ENCODE measurements at regions not wholly inside any gene's neighbourhood (a gene's known extent, or its start where the extent isn't known, plus 50 kb on each side); places are given as distances from the start of the nearest gene placed in this dataset.

- Histone ChIP-seq H3K4me3 (ENCODE audit: low read length in 3 of 3) (no peak overlapping the region), H3K9me3 (ENCODE audit: control insufficient read depth in 3 of 3, low read length in 3 of 3) (no peaks in the 10 kb centered on the region), H3K27ac (ENCODE audit: low read depth, low read length) (no peak overlapping the region), H3K27me3 (ENCODE audit: control insufficient read depth in 3 of 3, insufficient read depth in 3 of 3, low read length in 3 of 3) (no peaks in the 10 kb centered on the region), H3K9ac (ENCODE audit: low read depth in 1 of 3, low read length in 3 of 3) (no peak overlapping the region), H3K36me3 (ENCODE audit: control insufficient read depth in 3 of 3, insufficient read depth in 3 of 3, low read length in 3 of 3) (no peaks in the 10 kb centered on the region), H3K4me1 (ENCODE audit: control insufficient read depth in 3 of 3, insufficient read depth in 3 of 3, low read length in 3 of 3) (peaks cover 0 to 4% (median 0%) of the 10 kb centered on the region in 3 donors)
These were observed 151.0 kb upstream of the AHR start for GRCh38 chr7:17147409-17147808.

GRCh38 chr7:17150018-17150417 lies 148.4 kb upstream of the AHR start:
- Histone ChIP-seq H3K4me3 (ENCODE audit: low read length in 3 of 3) (no peak overlapping the region), H3K4me1 (ENCODE audit: control insufficient read depth in 3 of 3, insufficient read depth in 3 of 3, low read length in 3 of 3) (no peaks in the 10 kb centered on the region), H3K27me3 (ENCODE audit: control insufficient read depth in 3 of 3, insufficient read depth in 3 of 3, low read length in 3 of 3) (no peaks in the 10 kb centered on the region), H3K9me3 (ENCODE audit: control insufficient read depth in 3 of 3, low read length in 3 of 3) (no peaks in the 10 kb centered on the region), H3K27ac (ENCODE audit: low read depth, low read length) (no peak overlapping the region), H3K36me3 (ENCODE audit: control insufficient read depth in 3 of 3, insufficient read depth in 3 of 3, low read length in 3 of 3) (no peaks in the 10 kb centered on the region), H3K9ac (ENCODE audit: low read depth in 1 of 3, low read length in 3 of 3) (no peak overlapping the region)

GRCh38 chr7:17152721-17153120 lies 145.7 kb upstream of the AHR start:
- Histone ChIP-seq H3K27ac (ENCODE audit: low read depth, low read length) (no peak overlapping the region), H3K4me3 (ENCODE audit: low read length in 3 of 3) (no peak overlapping the region), H3K9ac (ENCODE audit: low read depth in 1 of 3, low read length in 3 of 3) (no peak overlapping the region), H3K36me3 (ENCODE audit: control insufficient read depth in 3 of 3, insufficient read depth in 3 of 3, low read length in 3 of 3) (no peaks in the 10 kb centered on the region), H3K4me1 (ENCODE audit: control insufficient read depth in 3 of 3, insufficient read depth in 3 of 3, low read length in 3 of 3) (no peaks in the 10 kb centered on the region), H3K27me3 (ENCODE audit: control insufficient read depth in 3 of 3, insufficient read depth in 3 of 3, low read length in 3 of 3) (no peaks in the 10 kb centered on the region), H3K9me3 (ENCODE audit: control insufficient read depth in 3 of 3, low read length in 3 of 3) (no peaks in the 10 kb centered on the region)

- no peak overlapping the region for H3K27ac ChIP-seq (ENCODE audit: low read depth, low read length)
- no peak overlapping the region for H3K4me3 ChIP-seq (ENCODE audit: low read length in 3 of 3)
These were observed 144.9 kb upstream of the AHR start for GRCh38 chr7:17153536-17153935.

DNA sequence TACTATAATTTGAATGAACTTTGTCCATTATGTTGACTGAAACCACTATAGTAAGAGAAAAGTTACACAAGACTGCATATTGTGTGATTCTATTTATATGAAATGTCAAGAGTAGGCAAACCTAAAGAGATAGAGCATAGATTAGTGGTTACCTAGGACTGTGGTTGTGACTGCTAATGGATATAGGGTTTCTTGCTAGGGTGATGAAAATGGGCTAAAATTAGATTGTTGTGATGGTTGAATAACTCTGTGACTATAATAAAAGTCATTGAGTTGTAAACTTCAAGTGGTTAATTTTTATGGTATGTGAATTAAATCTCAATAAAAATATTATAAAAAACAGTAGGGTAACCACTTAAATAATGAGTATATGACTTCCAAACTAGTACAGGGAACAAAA lies 142.9 kb upstream of the AHR start:
- H3K27me3 ChIP-seq (ENCODE audit: control insufficient read depth in 3 of 3, insufficient read depth in 3 of 3, low read length in 3 of 3): no peaks in the 10 kb centered on the region

More at GRCh38 chr7:17153536-17153935, 144.9 kb upstream of the AHR start:
- Histone ChIP-seq H3K9ac (ENCODE audit: low read depth in 1 of 3, low read length in 3 of 3) (no peak overlapping the region), H3K27me3 (ENCODE audit: control insufficient read depth in 3 of 3, insufficient read depth in 3 of 3, low read length in 3 of 3) (no peaks in the 10 kb centered on the region), H3K9me3 (ENCODE audit: control insufficient read depth in 3 of 3, low read length in 3 of 3) (no peaks in the 10 kb centered on the region), H3K4me1 (ENCODE audit: control insufficient read depth in 3 of 3, insufficient read depth in 3 of 3, low read length in 3 of 3) (no peaks in the 10 kb centered on the region), H3K36me3 (ENCODE audit: control insufficient read depth in 3 of 3, insufficient read depth in 3 of 3, low read length in 3 of 3) (no peaks in the 10 kb centered on the region)

GRCh38 chr7:17158261-17158660 lies 140.2 kb upstream of the AHR start:
- H3K36me3 ChIP-seq (ENCODE audit: control insufficient read depth in 3 of 3, insufficient read depth in 3 of 3, low read length in 3 of 3): no peaks in the 10 kb centered on the region
- H3K9me3 ChIP-seq (ENCODE audit: control insufficient read depth in 3 of 3, low read length in 3 of 3): no peaks in the 10 kb centered on the region
- no peak overlapping the region for H3K9ac ChIP-seq (ENCODE audit: low read depth in 1 of 3, low read length in 3 of 3)
- no peaks in the 10 kb centered on the region for H3K27me3 ChIP-seq (ENCODE audit: control insufficient read depth in 3 of 3, insufficient read depth in 3 of 3, low read length in 3 of 3)
- no peak overlapping the region for H3K4me3 ChIP-seq (ENCODE audit: low read length in 3 of 3)
- no peak overlapping the region for H3K27ac ChIP-seq (ENCODE audit: low read depth, low read length)
- H3K4me1 ChIP-seq (ENCODE audit: control insufficient read depth in 3 of 3, insufficient read depth in 3 of 3, low read length in 3 of 3): no peaks in the 10 kb centered on the region

More for the DNA sequence above, 142.9 kb upstream of the AHR start:
- Histone ChIP-seq H3K9ac (ENCODE audit: low read depth in 1 of 3, low read length in 3 of 3) (no peak overlapping the region), H3K4me3 (ENCODE audit: low read length in 3 of 3) (no peak overlapping the region), H3K4me1 (ENCODE audit: control insufficient read depth in 3 of 3, insufficient read depth in 3 of 3, low read length in 3 of 3) (no peaks in the 10 kb centered on the region), H3K36me3 (ENCODE audit: control insufficient read depth in 3 of 3, insufficient read depth in 3 of 3, low read length in 3 of 3) (no peaks in the 10 kb centered on the region), H3K27ac (ENCODE audit: low read depth, low read length) (no peak overlapping the region), H3K9me3 (ENCODE audit: control insufficient read depth in 3 of 3, low read length in 3 of 3) (no peaks in the 10 kb centered on the region)

- Histone ChIP-seq H3K27me3 (ENCODE audit: control insufficient read depth in 3 of 3, insufficient read depth in 3 of 3, low read length in 3 of 3) (no peaks in the 10 kb centered on the region), H3K4me3 (ENCODE audit: low read length in 3 of 3) (no peak overlapping the region), H3K27ac (ENCODE audit: low read depth, low read length) (no peak overlapping the region), H3K9me3 (ENCODE audit: control insufficient read depth in 3 of 3, low read length in 3 of 3) (no peaks in the 10 kb centered on the region), H3K4me1 (ENCODE audit: control insufficient read depth in 3 of 3, insufficient read depth in 3 of 3, low read length in 3 of 3) (no peaks in the 10 kb centered on the region), H3K36me3 (ENCODE audit: control insufficient read depth in 3 of 3, insufficient read depth in 3 of 3, low read length in 3 of 3) (no peaks in the 10 kb centered on the region), H3K9ac (ENCODE audit: low read depth in 1 of 3, low read length in 3 of 3) (no peak overlapping the region)
These were observed 138.9 kb upstream of the AHR start for GRCh38 chr7:17159500-17160037.

DNA sequence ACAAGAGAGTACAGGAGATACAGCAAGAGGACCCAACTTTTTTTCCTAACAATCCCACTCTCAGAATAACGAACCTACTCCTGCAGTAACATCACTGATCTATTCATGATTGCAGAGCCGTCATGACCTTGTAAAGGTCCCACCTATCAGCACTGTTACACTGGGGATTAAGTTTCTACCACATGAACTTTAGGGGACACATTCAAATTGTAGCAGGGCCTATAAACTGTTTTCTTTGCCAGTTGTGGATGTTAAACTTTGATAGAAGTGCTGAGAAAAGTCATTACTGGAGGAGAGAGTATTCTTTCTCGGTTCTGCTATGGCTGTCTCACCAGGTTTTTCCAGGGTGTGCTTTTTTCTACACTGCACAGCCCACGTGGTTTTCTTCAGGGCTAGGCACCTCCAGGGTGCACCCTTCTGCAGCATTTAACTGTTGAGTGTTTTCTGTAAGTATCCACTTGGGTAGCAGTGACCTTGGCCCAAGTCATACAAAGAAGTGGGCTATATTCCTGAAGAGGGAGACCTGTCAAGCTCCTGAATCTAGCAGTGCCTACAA lies 131.6 kb upstream of the AHR start:
- H3K4me1 ChIP-seq (ENCODE audit: control insufficient read depth in 3 of 3, insufficient read depth in 3 of 3, low read length in 3 of 3): no peaks in the 10 kb centered on the region
- H3K27ac ChIP-seq (ENCODE audit: low read depth, low read length): no peak overlapping the region
- no peaks in the 10 kb centered on the region for H3K36me3 ChIP-seq (ENCODE audit: control insufficient read depth in 3 of 3, insufficient read depth in 3 of 3, low read length in 3 of 3)
- H3K9me3 ChIP-seq (ENCODE audit: control insufficient read depth in 3 of 3, low read length in 3 of 3): no peaks in the 10 kb centered on the region
- H3K4me3 ChIP-seq (ENCODE audit: low read length in 3 of 3): no peak overlapping the region
- H3K27me3 ChIP-seq (ENCODE audit: control insufficient read depth in 3 of 3, insufficient read depth in 3 of 3, low read length in 3 of 3): no peaks in the 10 kb centered on the region
- H3K9ac ChIP-seq (ENCODE audit: low read depth in 1 of 3, low read length in 3 of 3): no peak overlapping the region

- Histone ChIP-seq H3K4me3 (ENCODE audit: low read length in 3 of 3) (no peak overlapping the region), H3K9ac (ENCODE audit: low read depth in 1 of 3, low read length in 3 of 3) (no peak overlapping the region), H3K27ac (ENCODE audit: low read depth, low read length) (no peak overlapping the region), H3K4me1 (ENCODE audit: control insufficient read depth in 3 of 3, insufficient read depth in 3 of 3, low read length in 3 of 3) (no peaks in the 10 kb centered on the region), H3K36me3 (ENCODE audit: control insufficient read depth in 3 of 3, insufficient read depth in 3 of 3, low read length in 3 of 3) (no peaks in the 10 kb centered on the region), H3K27me3 (ENCODE audit: control insufficient read depth in 3 of 3, insufficient read depth in 3 of 3, low read length in 3 of 3) (no peaks in the 10 kb centered on the region), H3K9me3 (ENCODE audit: control insufficient read depth in 3 of 3, low read length in 3 of 3) (no peaks in the 10 kb centered on the region)
These were observed 130.0 kb upstream of the AHR start for GRCh38 chr7:17168416-17168815.

DNA sequence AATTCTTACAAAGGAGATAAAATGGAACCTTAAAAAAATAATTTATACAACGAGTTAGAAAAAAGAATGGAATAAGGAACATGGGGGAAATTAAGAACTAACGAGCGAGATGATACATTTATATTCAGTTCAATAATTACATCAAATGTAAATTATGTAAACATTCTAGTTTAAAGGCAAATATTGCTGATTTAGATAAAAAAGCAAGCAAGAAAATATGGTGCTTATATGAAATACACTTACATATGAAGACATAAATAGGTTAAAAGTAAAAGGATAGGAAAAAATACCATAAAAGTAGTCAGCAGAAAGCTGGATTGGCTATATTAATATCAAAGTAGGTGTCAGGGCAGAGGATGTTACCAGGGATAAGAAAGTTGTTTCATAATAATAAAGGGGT lies 127.0 kb upstream of the AHR start:
- Histone ChIP-seq H3K27me3 (ENCODE audit: control insufficient read depth in 3 of 3, insufficient read depth in 3 of 3, low read length in 3 of 3) (no peaks in the 10 kb centered on the region), H3K27ac (ENCODE audit: low read depth, low read length) (no peak overlapping the region), H3K9me3 (ENCODE audit: control insufficient read depth in 3 of 3, low read length in 3 of 3) (no peaks in the 10 kb centered on the region), H3K9ac (ENCODE audit: low read depth in 1 of 3, low read length in 3 of 3) (no peak overlapping the region), H3K4me1 (ENCODE audit: control insufficient read depth in 3 of 3, insufficient read depth in 3 of 3, low read length in 3 of 3) (no peaks in the 10 kb centered on the region), H3K36me3 (ENCODE audit: control insufficient read depth in 3 of 3, insufficient read depth in 3 of 3, low read length in 3 of 3) (no peaks in the 10 kb centered on the region), H3K4me3 (ENCODE audit: low read length in 3 of 3) (no peak overlapping the region)

Data from skeletal muscle tissue (tissue), 3 donors.